NCI-H2107 (cell line): ENCODE measurements at regions not wholly inside any gene's neighbourhood (a gene's known extent, or its start where the extent isn't known, plus 50 kb on each side); places are given as distances from the start of the nearest gene placed in this dataset.

Source experiments
- DNase-seq: peaks from one replicate; lab custom pipeline; 2025; lab: John Stamatoyannopoulos, UW

- no peak for DNase-seq
Measured at GRCh38 chr3:193850084-193850619, 257.1 kb downstream of the OPA1 start.

GRCh38 chr3:193851428-193851847 lies 258.4 kb downstream of the OPA1 start:
- no peak for DNase-seq

- DNase-seq: peak; percentile 47
Measured at GRCh38 chr3:193851941-193852674, 259.1 kb downstream of the OPA1 start.

DNA sequence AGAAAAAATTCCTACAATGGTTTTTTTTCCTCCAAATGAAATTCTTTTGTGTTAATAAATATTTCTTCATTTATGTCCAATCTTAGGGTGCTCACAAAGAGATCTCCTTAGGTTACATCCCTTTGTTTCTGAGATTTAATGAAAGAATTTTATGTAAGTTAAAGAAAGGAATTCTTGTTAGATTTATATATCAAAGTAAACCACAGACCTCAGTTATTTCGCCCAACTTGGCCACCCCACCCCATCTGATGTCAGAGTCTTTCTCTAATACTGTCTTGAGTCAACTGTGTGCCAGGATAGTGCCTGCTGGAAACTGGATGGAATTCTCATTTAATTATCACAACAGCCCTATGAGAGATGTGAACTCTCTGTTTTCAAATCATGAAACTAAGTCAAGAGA lies 259.9 kb downstream of the OPA1 start:
- no peak for DNase-seq

DNA sequence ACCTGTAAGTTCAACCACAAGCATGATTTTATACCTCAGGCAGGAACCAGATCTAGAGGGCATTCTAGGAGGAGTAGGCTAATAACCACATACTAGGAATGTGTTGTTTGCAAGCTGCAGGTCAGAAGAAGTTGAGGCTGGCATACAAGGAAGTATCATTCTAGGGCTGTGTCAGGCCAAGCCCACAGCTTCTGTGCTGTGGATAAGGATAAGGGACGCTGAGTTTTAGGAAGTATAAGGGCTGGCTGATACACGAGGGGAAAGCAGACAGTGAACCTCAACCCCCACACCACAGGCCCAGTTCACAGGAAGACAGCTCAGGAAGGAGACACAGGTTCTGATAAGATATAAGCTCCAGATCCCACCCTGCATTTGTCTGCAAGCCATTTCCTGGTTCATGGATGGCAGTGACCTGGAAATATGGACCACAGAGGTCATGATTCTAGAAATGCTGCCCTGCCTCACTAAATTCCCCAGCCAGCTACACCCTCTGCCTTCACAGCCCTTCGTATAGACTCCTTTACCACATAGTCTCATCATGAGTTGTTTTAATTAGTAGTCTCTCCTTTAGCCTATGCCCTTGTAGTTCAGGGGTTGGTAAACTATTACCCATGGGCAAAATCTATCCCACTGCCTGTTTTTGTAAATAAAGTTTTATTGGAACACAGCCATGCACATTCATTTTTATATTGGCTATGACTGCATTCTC lies 260.7 kb downstream of the OPA1 start:
- DNase-seq: no peak

DNA sequence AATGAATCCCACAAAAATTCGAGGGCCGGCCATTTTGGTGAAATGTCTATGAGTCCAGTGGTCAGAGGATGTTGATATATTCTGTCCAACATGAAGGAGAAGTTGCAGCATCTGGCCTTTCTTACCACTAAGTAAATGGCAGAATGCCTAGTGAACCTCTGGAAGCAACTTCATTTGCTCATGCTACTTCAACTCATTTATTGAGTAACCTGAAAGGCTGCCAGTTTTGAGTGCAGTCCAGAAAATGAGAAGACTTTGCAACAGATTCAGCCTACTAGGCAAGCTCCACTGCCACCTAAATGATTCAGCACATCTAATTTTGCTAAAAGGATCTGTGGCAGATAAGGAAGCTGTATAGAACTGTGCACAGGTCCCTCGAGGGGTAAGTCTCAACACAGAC lies 265.0 kb downstream of the OPA1 start:
- DNase-seq: no peak

DNA sequence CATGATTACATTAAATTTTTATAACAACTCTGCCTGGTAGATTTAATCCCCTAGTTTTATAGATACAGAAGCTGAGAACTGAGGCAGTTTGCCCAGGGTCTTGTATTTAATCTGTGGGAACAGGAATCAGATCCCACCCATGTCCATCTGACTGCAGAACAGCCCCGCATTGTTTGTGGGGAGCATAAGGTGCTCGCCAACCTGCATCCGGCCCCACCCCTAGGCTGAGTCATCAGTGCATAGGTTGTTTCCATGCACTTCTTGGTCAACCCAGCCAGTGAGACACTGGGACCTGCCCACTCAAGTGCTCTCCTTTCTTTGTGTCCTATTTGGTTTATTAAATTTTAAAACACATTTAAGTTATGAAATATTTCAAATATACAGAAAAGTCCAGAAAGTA lies 266.2 kb downstream of the OPA1 start:
- no peak for DNase-seq

- DNase-seq: no peak
Measured at GRCh38 chr3:193861012-193861411, 268.0 kb downstream of the OPA1 start.

- no peak for DNase-seq
Measured at GRCh38 chr3:193862843-193863242, 269.8 kb downstream of the OPA1 start.

GRCh38 chr3:193863657-193864357 lies 270.8 kb downstream of the OPA1 start:
- no peak for DNase-seq

- DNase-seq: no peak
Measured at GRCh38 chr3:193865339-193865738, 270.6 kb upstream of the HES1 start.

- DNase-seq: no peak
Measured at GRCh38 chr3:193865896-193866480, 270.0 kb upstream of the HES1 start.

DNA sequence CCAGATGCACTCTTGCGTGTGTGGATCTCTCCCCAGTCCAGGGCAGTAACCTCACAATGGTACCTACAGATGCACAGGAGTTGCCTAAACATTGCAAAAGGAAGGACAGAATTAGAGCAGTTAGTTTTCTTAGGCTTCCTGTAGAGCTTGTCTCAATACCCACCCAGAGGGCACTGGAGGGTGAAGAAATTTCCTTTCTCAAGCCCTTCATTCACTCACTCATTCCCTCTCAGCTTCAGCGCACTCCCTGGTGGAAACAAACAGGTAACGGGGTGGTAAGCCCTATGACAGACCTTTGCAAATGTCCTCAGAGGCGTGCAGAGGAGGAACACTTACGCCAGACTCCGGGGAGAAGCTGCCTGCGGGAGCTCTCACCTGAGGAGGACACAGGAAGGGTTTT lies 267.4 kb upstream of the HES1 start:
- DNase-seq: no peak

- no peak for DNase-seq
Measured at GRCh38 chr3:193869221-193870201, 266.4 kb upstream of the HES1 start.

GRCh38 chr3:193870376-193871219 lies 265.4 kb upstream of the HES1 start:
- no peak for DNase-seq

- no peak for DNase-seq
Measured at GRCh38 chr3:193871220-193871485, 264.8 kb upstream of the HES1 start.

- DNase-seq: no peak
Measured at GRCh38 chr3:193872265-193872753, 263.6 kb upstream of the HES1 start.

GRCh38 chr3:193873426-193874201 lies 262.3 kb upstream of the HES1 start:
- DNase-seq: no peak

DNA sequence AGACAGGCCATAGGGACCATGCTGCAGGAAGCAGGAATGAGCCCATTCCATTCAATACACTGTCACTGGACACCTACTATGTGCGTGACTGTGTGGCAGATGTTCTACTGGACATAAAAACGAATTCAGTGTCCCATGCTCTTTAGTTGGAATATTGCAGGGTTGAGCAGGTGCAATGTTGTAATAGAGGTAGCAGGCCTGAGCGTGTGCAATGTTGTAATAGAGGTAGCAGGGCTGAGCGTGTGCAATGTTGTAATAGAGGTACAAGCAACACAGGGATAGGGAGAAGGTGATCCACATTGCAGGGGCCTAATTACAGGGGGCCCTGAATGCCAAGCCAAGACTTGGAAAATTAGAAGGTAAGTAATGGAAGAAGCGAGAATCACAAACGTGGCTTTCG lies 261.4 kb upstream of the HES1 start:
- DNase-seq: no peak
